IPS-NIHi11 (cell line): ENCODE measurements at regions not wholly inside any gene's neighbourhood (a gene's known extent, or its start where the extent isn't known, plus 50 kb on each side); places are given as distances from the start of the nearest gene placed in this dataset.
"Not testable (repeated sequence)": the region's sequence is repeated elsewhere in the genome, so short reads cannot be mapped to it uniquely, and the experiment has no call there.

Experiments
- DNase-seq: peaks from one replicate; pipeline ENCODE4 v3.0.0; 2012; ENCODE audit warnings: mixed read lengths, low spot score

DNA sequence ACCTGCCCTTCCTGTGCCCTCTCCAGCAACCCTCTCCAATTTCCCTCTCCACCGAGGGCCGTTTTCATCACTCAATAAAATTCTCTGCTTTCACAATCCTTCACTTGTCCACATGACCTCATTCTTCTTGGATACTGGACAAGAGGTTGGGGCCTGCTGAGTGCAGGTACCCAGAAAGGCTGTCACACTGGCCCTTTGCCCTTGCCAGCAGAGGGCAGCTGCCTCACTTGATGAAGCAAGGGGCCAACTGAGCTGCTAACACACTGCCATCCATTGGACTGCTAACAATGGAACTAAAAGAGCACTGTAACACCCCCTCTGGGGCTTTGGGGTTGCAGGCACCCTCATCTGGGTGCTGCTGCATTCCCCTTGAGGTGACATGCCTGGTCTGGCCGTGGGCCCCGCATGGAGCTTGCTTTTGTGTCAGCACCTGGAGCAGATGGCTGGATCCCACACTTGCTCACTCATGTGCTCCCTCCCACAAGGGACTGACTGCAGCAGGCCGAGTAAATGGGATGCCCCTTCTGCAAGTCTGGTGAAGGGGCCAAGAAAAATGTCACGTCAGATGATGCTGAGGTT, 308.1 kb upstream of the ADCY2 start:
- no peak for DNase-seq

DNA sequence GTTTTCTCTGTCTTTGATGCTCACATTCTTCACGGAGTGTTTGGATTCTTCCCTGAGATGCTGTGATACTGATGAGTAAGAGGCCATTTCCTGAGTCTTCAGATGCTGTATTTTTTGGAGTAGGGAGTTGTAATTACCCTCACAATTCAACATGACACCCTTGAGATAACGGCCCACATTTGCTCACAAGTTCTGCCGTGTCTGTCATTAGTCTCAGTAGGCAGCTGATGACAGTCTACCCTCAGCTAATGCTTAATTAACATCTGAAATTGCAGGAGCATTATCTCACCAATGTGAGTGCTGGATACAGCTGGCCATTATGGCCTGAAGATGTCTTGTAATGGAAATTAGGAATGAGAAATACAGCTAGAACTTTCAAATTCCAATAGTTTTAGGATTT, 307.1 kb upstream of the ADCY2 start:
- no peak for DNase-seq

DNA sequence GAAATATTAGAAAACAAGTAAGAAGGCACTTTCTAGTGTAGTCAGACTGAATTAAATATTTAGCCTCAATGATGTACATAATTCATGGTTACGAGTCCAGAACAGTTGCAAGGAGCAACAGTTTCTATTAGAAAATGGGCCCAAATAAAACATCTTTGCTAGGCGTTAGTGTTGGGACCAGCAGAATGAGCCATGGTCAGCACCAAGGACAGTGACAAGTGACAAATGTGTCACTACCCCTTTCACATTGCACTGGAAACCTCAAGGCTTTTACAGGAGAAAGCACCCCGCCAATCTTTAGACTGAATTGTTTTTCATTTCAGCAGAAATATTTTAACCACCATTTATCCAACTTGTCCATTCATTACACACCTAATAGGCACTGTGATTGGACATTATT, 301.3 kb upstream of the ADCY2 start:
- DNase-seq = peak; percentile 59

DNA sequence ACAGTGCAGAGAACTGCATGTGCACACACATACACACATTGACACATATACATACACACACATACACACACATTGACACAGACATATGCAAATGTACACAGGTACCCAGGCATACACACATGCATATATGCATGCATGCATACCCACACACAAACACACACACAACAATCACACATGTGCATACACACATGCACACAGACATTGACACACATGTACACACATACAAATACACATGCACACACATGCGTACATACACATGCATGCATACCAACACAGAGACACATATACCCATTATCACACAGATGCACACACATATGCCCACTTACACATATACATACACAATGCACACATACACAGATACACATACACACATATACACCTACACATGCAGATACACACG, 299.6 kb upstream of the ADCY2 start:
- no peak for DNase-seq

DNA sequence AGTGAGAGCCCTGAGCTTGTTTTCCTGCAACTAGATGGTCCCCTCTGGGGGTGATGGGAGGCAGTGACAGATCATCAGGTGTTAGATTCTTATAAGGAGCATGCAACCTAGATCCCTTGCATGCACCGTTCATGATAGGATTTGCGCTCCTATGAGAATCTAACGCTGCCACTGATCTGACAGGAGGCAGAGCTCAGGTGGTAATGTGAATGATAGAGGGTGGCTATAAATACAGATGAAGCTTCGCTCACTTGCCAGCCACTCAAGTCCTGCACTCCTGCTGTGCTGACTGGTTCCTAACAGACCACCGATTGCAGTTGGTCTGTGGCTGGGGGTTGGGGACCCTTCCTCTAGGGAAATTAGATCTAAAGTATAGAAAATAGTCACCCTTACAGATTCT, 290.6 kb upstream of the ADCY2 start:
- DNase-seq = no peak

DNA sequence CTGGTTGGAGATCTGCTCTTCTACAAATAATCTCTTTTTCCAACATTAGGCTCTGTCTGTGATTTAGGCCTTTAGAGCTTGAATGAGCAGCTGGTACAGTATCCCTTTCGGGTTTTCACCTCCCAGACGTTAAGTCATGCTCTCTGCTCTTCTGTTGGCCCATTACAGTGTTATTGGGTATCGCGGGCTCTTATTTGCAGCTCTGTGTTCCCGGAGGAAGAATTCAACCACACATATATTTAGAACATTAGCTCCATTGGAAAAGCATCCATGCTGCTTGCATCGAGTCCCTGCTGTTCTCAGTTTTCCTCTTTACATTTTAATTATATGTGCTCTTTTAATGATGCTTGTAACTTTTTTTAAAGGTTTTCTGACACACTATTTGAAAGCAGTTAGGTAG, 278.0 kb upstream of the ADCY2 start:
- DNase-seq = no peak

DNA sequence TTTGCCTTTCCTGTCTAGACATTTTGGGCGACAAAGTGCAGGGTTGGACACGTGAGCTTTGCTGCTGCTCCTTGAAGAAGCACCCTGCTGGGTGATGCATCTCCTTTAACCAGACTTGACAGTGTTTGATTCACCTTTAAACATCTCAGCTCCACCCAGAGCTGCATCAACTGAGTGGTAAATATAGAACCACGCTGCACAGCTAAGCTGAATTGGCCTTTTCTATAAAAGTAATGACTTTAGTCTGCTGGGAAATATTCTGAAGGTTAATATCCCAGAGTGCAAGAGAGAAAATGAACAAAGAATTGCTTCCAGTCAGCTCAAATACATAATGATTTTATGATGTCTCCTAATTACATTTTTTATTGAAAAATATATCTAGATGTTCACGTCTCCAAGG, 264.3 kb upstream of the ADCY2 start:
- DNase-seq = no peak

DNA sequence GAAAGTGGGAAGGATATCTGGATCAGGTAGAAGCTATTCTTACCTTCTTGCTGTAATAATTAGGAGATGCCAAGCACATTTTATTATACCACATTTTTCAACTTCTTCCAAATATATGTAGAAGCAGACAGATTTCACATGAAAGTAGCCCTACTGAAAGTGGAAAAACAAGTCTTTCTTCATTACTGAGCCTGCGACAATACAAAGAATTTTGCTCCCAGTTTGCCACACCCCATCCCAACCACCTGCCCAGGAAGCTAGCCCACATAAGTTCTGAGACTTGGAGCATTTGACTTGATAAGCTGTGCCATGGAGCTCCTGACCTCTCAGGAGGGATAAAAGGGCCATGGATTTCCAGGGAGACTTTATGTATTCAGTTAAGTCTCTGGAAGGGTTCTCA, 249.1 kb upstream of the ADCY2 start:
- peak; percentile 17 for DNase-seq

DNA sequence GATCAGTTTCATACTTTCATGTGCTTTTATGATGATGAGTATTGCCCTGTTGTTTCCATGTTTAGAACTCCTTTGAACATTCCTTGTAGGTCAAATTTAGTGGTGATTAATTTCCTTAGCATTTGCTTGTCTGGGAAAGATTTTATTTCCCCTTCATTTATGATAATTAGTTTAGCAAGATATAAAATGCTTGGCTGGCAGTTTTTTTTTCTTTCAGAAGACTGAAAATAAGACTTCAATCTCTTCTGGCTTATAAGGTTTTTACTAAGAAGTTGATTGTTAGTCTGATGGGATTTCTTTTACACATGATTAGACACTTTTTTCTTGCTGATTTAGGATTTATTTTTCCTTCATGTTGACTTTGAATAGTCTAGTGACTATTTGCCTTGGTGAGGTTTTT, 238.9 kb upstream of the ADCY2 start:
- no peak for DNase-seq

DNA sequence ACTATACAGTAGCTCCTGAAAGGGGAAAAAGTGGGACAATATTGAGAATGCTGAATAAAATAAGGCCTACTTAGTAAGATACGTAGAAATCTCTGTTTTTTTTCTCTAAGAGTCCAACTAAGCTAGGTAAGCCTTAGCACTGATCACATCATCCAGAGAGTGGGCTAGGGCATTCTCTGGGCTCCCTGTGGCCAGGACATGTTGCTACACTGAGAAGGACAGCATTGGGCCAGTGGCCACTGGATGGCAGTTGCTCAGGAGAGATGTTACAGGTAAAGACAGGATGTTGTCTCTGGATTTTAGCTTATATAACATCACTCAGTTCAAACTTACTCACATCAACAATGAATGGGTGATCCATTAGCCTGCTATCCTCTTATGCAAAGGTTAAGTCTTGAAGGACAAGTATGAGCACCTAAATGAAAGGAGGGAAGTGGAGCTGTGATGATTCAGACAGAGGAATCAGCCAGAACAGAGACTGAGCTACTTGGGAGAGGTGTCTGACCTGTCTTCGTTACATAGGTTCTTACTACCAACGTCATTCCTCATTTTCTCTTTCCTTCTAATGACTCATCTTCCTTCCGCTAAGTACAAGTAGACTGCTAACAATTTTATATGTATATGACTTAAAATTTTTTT, 226.6 kb upstream of the ADCY2 start:
- DNase-seq = peak; percentile 16

DNA sequence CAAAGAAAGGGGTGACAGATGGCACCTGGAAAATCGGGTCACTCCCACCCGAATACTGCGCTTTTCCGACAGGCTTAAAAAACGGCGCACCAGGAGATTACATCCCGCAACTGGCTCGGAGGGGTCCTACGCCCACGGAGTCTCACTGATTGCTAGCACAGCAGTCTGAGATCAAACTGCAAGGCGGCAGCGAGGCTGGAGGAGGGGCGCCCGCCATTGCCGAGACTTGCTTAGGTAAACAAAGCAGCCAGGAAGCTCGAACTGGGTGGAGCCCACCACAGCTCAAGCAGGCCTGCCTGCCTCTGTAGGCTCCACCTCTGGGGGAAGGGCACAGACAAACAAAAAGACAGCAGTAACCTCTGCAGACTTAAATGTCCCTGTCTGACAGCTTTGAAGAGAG, 225.2 kb upstream of the ADCY2 start:
- not testable (repeated sequence) for DNase-seq

DNA sequence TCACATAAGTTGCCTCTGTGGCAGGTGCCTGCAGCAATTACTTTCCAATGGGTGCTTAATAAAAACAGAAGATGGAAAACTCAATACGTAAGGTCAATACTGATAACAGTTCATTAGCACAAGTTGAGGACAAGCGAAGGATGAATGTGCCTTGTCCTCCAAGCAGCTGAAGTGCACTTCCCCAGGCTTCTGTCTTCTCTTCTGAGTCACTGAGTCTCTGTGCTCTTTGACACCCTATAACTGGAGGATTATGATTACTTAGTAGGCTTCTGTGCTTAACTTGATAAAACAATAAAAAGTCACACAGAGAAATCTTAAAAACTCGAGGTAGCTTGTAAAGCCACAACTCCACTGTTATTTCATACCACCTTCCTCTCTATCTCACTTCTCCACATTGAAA, 216.6 kb upstream of the ADCY2 start:
- no peak for DNase-seq

DNA sequence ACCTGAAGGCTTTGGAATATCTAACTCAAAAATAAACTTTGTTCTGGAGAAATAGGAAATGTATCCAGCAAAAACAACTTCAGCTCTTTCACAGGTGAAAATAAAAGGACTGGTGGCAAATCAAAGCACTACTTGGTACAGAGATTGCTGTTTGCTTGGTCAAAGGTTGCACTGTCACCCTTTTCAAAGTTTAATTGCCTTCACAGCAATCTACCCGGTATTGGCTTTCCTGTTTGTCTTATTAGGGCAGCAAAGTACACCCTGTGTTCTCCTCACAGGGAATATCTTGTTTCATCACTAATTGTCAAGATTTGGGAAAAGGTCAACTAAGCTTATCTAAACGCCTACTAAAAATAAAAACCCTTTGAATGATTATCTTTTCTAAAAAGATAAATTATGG, 214.1 kb upstream of the ADCY2 start:
- DNase-seq = no peak

DNA sequence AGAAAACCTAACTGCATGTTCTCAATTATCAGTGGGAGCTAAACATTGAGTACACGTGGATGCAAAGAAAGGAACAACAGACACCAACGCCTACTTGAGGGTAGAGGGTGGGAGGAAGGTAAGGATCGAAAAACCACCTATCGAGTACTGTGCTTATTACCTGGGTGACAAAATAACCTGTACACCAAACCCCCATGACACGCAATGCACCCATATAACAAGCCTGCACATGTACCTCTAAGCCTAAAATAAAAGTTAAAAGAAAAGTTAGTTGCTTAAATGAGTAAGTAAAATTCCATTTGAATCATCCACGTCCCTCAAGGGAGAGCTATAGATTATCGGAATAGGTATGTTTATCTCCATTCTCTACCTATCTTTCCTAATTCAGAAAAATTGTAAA, 210.2 kb upstream of the ADCY2 start:
- DNase-seq = no peak

DNA sequence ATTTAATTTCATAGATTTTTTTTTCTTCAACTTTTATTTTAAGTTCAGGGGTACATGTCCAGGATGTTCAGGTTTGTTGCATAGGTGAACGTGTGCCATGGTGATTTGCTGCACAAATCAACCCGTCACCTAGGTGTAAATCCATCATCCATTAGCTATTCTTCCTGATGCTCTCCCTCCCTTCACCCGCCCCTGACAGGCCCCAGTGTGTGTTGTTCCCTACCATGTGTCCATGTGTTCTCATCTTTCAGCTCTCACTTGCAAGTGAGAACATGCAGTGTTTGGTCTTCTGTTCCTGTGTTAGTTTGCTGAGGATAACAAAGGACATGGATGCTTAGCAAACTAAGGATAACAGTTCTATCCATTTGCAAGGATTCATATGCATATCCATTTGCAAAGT, 209.1 kb upstream of the ADCY2 start:
- no peak for DNase-seq

DNA sequence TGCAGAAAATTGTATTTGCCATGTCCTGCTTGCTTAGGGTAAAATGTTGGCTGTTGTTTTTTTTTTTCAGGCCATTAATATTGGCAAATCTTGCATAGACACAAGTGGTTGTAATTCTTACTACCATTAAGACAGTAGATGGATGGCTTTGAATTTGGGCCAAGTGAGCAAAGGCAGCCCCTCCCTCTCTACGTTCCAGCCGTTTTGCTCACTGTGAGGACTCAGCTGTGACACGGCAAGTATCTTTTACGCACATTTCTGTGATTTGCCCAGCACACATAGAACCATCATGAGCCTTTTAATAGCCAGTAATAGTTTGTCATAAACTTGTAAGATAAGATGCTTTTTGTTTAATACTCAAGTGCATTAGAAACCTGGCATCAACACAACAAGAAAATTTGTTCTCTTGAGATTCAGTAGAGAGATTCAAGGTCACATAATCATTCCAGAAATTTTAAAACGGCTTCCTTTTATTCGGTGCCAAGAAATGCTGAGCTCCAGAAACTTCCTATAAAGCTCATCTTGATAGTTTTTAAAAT, 205.2 kb upstream of the ADCY2 start:
- DNase-seq = no peak

DNA sequence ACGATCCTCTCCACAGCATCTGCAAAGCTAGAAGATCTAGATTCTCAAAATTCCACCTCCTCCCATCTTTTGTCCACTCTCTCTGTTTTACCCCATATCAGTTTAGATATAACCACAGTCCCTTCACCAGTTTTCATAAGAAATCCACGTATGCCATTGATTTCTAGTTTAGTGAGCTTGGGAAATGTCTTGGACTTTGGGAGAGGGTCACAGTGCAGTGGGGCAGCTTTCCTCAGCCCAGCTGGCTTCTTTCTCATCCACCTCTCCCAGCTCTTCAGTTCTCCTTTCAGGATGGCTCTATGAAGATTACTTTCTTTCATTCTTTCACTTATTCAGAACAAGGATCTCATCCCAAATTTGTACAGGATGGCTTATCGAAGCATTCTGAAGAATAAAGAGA, 203.9 kb upstream of the ADCY2 start:
- DNase-seq = no peak

DNA sequence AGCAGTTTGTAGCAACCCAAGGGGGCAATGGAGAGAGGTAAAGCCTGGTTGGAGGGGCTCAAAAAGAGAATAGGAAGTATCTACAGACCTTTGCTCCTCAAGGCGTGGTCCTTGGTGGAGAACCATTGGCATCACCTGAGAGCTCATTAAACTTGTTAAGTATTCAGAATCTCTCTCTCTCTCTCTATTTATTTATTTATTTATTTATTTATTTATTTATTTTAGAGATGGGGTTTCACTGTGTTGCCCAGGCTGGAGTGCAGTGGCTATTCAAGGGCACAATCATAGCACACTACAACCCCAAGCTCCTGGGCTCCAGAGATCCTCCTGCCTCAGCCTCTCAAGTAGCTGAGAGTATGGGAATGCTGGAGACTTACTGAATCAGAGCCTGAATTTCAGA, 193.1 kb upstream of the ADCY2 start:
- no peak for DNase-seq

DNA sequence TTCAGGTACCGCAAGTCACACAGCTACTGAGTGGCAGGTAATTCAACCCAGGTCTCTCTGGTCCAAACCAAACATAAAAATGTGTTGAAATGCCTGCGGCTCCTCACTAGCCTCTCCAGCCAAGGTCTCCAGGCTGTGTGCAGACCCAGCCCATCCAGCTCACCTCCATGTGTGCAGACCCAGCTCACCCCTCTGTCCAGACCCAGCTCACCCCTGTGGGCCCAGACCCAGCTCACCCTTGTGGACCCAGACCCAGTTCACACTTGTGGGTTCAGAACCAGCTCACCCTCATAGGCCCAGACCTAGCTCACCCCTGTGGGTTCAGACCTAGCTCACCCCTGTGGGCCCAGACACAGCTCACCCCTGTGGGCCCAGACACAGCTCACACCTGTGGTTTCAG, 188.0 kb upstream of the ADCY2 start:
- DNase-seq = no peak

DNA sequence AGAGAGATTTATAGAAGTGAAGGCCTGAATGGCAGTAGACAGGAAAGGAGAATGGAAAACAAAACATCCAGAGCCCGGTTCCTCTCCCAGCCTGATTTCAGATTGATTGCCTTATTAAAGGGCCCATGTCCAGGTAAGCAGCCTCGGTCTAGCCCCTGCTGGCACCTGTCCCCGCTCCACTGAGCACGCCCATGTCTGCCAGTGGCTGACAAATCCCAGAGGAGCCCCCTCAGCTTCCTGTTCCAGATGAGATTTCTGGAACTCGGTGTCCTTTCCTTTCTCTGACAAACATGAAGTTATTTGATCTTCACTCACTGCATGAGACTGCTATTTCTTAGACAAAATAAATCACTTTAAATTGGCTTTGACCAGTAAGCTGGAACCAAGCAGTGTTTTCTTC, 187.0 kb upstream of the ADCY2 start:
- no peak for DNase-seq

DNA sequence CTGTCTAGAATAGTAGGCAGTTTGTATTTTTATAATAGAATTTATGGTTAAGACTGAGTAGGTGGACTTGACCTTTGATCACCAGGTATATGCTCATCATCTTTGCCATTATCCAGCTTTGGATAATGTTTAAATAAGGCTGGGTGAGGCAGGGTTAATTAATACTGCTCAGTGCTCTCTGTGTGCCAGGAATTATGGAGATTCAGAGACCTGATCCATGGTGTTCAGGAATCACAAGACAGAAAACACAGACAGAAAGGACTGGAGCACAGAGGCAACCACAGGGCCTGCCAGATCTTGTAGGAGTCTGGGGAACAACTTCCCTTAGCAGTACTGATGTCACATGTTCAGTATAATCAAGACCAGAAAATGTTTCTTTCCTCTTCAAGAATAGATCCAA, 186.3 kb upstream of the ADCY2 start:
- DNase-seq = no peak

DNA sequence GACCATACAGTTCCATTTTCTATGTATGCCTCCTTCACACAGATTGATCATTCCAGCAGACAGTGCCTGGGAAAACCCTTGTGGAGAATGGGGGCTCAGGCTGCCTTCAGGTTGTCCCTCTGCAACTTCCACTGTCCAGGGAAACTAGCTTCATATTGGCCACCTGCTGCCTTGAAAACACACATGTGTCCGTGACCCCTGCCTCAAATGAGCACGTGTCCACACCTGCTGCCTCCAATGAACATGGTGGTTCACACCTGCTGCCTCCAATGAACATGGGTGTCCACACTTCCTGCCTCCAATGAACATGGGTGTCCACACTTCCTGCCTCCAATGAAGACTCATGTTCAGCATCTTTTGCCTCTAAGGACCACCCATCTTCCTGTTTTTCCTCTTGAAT, 185.4 kb upstream of the ADCY2 start:
- no peak for DNase-seq

DNA sequence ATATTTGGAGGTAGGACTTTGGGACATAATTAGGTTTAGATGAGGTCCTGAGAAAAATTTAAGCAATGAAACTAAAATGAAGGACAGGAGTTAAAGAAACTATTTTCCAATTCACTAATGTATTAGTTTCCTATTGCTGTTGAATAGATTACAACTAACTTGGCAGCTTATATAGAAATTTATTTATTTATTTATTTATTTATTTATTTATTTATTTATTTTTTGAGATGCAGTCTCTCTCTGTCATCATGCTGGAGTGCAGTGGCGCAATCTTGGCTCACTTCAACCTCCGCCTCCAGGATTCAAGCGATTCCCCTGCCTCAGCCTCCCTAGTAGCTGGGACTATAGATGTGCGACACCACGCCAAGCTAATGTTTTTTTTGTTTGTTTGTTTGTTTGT, 182.4 kb upstream of the ADCY2 start:
- no peak for DNase-seq

DNA sequence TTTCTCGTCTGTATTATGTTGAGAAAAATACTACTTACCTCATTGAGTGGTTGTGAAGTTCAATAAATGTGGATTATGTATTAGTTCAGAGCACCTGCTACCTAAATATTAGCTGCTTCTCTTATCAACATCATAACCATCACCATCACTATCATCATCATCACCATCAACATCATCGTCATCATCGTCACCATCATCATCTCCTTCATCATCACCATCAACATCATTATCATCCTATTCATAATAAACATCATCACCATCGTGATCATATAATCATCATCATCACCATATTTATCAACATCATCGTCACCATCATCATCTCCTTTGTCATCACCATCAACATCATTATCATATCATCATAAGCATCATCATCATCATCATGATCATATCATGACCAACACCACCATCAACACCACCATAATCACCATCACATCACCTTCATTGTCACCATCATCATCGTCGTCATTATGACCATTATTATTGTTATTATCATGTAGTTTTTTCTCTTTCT, 181.0 kb upstream of the ADCY2 start:
- DNase-seq = no peak
